ENCODE measurements at regions not wholly inside any gene's neighbourhood (a gene's known extent, or its start where the extent isn't known, plus 50 kb on each side); places are given as distances from the start of the nearest gene placed in this dataset.

- DNase-seq: no peak
These were observed 82.1 kb upstream of the LRRC7 start for GRCh38 chr1:69485616-69486015.

GRCh38 chr1:69491416-69491815 lies 76.3 kb upstream of the LRRC7 start:
- no peak for DNase-seq

GRCh38 chr1:69492286-69492685 lies 75.4 kb upstream of the LRRC7 start:
- DNase-seq: no peak

GRCh38 chr1:69494221-69494620 lies 73.5 kb upstream of the LRRC7 start:
- no peak for DNase-seq

GRCh38 chr1:69497441-69498221 lies 70.1 kb upstream of the LRRC7 start:
- DNase-seq: no peak

GRCh38 chr1:69498711-69499110 lies 69.0 kb upstream of the LRRC7 start:
- no peak for DNase-seq

- DNase-seq: no peak
These were observed 68.4 kb upstream of the LRRC7 start for GRCh38 chr1:69499203-69499803.

- no peak for DNase-seq
These were observed 64.7 kb upstream of the LRRC7 start for GRCh38 chr1:69502991-69503390.

- DNase-seq: no peak
These were observed 62.9 kb upstream of the LRRC7 start for GRCh38 chr1:69504730-69505252.

GRCh38 chr1:69506311-69506710 lies 61.4 kb upstream of the LRRC7 start:
- no peak for DNase-seq

GRCh38 chr1:69506721-69507120 lies 61.0 kb upstream of the LRRC7 start:
- DNase-seq: no peak

GRCh38 chr1:69510026-69510425 lies 57.7 kb upstream of the LRRC7 start:
- DNase-seq: no peak

- DNase-seq: no peak
These were observed 56.1 kb upstream of the LRRC7 start for GRCh38 chr1:69511426-69512192.

- no peak for DNase-seq
These were observed 54.1 kb upstream of the LRRC7 start for GRCh38 chr1:69513601-69514000.

Data from activated CD4-positive, alpha-beta T cell treated with anti-CD3 and anti-CD28 coated beads, Interleukin-10, Interleukin-2, amounts not matched to agents 100 ng/mL and 50 ng/mL, durations not matched to agents 16 hours and 8 hours (primary cell).